ENCODE measurements at regions not wholly inside any gene's neighbourhood (a gene's known extent, or its start where the extent isn't known, plus 50 kb on each side); places are given as distances from the start of the nearest gene placed in this dataset.
"Not testable (repeated sequence)": the region's sequence is repeated elsewhere in the genome, so short reads cannot be mapped to it uniquely, and the experiment has no call there.

DNA sequence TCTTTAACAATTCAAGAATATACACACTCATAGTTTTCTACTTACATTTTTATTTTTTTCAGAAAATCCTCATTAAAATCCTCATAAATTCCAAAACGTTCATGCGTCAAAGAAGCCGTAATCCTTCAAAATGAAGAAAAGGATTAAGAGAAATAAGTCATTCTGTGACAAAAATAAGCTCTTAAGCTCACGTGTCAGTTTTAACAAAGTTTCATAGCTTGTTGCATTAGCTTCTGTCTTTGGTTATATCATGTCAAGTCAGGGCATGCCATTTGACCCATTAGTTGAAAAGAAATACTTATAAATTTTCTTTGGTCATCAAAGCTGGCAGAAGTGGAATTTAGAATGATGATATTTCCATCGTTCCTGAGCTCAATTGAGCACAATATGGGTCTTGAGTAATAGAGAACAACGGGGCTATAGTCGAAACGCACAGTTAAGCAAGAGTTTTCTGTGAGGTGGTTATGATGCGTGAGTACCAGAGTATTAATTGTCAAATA, 185.2 kb upstream of the CTSO start:
- no peak for DNase-seq

DNA sequence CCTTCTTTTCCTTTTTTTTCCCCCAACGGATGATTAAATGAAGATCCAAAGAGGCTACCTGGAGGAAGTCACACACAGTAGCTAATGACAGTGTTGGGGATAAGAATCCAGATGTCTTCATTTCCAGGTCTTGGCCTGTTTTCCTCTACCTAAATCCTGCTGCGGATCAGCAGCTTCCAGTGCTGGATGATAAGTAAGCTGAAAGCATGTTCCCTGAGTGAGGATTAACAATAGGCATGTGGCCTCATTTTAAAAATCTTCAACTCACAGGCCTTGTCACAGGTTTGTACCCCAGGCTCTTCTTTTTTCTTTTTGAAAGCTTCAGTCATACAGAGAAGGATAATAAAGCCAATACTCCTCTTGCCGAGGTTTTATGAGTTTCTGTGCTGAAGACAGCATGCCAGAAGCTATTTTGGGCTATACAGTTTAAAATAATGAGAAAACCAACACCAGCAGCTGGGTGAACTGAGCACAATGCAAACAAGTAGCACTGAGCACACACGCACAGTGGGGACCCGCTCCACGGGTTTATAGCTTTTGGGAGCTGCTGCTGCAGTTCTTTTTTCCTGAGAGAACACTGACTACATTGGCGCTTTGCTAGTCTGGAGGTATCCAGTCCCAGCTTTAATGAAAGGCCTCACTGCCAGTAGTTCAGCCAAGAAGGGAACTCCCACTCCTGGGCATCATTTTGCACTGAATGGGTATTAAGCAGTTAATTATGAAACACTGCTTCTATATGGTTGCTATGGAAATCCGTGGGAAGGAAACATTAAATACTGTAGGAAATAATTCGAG, 184.2 kb upstream of the CTSO start:
- no peak for DNase-seq

DNA sequence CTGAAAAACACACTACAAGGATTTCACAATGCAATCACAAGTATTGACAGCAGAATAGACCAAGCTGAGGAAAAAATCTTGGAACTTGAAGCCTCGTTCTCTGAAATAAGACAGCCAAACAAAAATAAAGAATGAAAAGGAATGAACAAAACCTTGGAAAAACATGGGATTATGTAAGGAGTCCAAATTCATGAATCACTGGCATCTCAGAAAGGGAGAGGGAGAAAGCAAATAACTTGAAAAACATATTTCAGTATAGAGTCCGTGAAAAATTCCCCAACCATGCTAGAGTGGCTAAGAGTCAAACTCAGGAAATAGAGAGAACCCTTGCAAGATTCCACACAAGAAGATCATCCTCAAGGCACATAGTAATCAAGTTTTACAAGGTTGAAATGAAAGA, 178.5 kb upstream of the CTSO start:
- DNase-seq = no peak

DNA sequence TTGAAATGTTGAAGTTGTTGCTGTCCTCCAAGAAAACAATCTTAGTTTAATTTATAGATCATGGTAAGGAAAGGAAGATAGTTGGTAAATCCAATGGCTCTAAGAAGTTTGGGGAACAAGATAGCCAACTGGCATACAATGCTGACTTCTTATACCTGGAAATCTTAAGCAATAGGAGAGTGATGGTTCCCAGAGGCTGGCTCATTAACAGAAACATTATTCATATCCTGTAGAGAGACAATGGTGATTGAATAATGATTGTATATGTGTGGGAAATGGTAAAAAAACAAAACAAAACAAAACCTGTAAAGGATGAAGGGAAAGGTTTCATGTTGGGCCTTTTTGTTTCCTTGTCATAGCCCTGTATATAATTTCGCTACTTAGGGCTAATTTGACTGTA, 174.9 kb upstream of the CTSO start:
- no peak for DNase-seq

DNA sequence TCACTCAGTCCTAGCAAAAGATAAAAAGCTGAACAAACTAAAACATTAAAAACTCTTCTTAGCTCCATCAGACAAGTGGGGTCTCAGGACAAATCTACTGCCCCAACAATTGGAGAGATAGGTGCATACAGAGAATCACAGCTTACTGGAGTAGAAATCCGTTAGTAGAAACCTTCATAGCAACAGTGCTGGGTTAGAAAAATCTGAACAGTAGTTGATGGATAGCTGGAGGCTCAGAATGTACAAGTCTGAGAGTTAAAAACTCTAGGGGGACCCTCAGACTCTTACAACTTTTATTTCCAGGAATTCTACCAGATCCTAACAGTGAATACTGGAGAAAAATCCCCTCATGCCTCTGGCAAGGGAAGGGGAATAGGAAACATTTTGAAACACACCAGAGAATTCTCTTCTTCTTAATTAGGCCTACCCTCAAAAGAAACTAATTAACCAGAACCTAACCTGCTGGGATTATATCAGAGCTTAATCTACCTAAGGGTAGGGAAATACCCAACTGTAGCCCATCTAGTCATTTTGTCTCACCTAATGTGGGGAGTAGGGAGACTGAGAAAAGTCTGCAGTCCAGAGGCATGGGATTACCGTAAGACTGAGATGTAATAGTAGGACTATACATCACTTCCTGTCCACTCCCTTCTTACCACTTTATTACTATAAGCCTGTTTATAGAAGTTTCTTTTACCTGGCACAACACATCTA, 165.0 kb upstream of the CTSO start:
- DNase-seq = no peak

DNA sequence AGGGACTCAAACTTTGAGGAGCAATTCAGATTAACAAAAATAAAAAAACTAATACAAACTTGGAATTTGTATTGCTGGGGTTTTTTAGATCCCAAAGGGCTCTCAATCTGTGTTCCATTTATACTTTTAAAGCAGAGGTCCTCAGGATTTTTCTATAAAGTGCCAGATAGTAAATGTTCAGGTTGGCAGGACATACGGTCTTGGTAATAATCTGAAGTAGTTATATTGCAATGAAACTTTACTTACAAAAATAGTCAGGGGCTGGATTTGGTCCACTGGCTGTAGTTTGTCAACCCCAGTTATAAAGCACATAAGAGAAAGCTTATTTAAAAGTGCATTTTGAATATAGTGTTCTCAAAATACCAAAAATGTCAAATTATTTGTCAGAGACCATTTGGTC, 164.1 kb upstream of the CTSO start:
- DNase-seq = no peak

DNA sequence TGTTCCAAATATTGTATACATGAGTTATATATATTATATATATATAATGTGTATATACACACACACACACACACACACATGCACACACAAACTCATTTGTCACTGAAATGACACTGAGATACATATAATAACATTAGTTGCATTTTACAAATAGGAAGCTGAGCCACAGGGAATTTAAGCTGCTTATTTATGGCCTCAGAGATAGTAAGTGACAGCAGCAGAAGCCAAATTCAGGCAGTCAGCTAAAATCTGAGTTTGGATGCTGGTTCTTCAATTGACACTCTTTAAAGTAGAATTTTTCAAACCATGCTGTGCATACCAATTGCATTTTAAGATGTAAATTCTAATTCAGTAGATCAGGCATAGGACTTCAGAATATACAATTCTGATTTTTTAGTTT, 163.3 kb upstream of the CTSO start:
- no peak for DNase-seq

DNA sequence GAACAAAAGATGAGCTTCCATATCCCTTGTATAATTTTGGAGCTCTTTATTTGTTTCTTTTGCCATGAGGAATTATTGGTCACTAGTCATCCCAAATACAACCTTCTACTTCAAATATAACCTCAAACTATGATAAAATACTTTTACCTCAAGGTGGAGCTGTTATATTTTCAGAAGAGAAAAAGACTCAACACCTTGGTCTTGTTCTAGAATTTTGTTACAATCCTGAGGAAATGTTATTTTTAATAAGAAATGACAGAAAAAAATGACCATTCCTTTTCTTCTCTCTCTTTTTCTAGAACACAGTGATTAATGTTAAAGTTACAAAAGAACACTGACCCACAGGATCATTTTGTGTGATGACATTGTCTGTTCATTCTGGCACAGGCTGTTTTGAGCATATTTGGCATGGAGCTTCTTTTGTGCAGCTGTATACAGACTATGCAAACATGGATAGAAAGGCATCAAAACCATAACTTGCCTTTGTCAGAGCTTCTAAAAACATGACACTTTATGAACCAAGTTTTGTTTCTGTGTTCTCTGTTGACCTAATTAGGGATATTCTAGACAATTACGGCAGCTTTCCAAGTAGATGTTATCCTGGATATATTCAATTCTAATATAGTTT, 159.6 kb upstream of the CTSO start:
- peak; percentile 7 for DNase-seq

DNA sequence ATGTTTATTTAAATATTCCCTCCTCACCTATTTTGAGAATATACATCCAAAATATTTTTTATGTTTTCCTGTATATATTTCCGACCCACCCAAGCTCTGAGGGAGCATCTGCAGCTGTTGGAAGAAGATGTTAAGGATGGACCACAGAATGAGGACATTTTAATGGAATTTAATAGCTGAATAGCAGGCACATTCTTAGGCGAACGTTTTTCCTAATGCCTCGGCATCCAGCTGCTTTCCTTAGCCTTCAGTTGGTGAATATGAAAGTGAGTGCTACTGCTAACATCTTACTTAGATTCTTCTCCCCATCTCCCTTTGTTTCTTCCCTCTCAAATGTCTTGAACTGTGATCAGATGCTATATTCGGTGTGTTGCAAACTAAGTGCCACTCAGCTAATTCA, 158.0 kb upstream of the CTSO start:
- no peak for DNase-seq

DNA sequence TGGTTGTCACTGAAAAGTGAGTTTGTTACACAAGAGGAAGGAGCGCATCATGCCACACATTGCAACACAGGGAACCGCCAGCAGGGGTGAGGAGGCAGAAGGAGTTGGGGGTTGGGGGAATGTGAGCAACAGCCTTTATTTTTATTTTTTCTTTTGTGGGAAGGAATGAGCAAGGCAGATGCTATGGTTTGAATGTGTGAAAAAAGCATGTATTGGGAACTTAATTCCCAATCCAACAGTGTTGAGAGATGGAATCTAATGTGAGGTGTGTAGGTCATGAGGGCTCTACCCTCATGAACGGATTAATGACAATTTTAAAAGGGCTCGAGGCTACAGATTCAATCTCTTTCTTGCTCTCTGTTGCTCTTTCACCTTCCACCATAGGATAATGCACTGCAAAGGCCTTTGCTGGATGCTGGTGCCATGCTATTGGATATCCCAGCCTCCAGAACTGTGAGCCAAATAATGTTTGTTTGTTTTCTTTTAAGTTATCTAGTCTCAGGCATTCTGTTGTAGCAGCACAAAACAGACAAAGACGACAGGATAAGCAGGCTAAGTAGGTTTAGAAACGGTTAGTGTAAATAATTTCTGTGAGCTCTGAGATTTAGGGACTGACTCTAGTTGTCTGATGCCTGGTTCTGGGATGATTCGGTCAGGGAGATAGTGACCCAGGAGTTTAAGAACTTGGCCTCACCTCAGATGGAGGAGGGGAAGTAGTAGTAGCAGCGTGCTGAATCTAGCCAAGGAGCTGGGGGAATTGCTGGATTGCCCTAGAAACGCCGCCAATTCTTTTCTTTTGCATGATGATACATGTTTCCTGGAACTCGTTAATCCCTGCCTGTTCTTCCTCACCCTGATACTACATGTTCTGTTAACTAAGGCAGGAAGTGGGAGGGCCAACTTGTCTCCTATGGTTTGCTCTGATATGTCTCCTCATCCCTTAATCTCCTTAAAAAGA, 156.6 kb upstream of the CTSO start:
- DNase-seq = no peak

DNA sequence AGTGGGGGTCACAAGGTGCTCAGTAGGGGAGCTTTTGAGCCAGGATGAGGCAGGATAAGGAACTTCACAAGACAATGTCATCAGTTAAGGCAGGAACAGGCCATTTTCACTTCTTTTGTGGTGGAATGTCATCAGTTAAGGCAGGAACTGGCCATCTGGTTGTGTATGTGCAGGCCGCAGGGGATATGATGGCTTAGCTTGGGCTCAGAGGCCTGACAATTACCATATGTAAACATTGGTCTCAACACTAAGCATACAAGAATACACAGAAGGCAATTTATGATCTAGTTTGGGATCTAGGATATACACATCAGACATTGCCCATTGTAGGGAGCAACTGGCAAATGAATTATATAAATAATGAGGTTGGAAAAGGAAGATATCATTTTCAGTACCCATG, 155.4 kb upstream of the CTSO start:
- DNase-seq = not testable (repeated sequence)

DNA sequence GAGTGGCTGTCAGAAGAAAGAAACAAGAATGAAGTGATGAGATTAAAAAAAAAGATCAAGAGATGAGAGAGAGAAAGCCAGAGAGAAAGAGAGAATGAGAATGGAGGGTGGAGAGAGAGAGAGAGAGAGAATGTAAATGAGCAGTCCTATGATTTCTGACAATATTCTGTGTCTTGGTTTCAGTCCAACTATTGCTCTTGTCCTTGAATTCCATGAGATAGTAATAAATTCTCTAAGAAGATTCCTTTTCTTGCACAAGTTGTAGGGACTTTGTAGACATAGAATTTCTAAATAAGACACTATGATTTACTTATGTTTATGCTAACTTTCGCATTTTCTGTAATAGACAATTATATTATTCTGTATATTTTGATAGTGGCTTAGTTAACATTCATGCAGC, 149.6 kb upstream of the CTSO start:
- DNase-seq = no peak

DNA sequence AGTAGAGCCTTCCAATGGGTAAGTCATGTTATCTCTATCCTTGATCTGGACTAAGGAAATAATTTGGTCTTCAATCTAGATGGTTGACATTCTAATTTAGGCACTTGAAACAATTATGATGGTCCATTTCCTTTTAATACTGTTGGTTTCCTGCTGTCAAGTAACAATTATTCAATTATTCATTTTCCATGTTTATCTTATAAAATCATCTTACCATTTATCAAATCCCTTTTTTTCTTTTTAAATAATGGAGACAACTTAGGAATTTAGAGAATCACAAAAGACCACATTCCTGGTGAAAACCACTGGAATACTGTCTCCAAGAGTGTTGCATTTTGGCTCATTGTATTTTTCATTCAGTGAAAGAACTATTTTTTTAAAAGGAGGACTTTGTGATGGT, 148.7 kb upstream of the CTSO start:
- DNase-seq = no peak

DNA sequence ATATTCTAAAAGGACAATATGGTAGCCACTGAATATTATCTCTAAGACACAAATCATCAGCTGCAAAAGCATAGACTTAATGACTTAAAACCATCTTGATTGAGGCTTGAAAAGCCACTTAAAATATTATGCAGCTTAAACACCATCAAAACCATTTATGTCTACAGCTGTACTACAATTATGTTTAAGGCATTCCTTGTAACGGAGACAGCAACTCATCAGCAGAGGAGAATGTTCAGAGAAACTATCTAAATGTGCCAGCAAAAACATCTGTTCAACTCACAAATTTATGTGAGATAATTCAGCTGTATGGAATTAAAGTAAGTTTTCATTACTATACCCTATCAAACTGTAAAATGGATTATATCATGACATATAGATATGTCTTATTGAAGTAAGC, 147.9 kb upstream of the CTSO start:
- DNase-seq = no peak

DNA sequence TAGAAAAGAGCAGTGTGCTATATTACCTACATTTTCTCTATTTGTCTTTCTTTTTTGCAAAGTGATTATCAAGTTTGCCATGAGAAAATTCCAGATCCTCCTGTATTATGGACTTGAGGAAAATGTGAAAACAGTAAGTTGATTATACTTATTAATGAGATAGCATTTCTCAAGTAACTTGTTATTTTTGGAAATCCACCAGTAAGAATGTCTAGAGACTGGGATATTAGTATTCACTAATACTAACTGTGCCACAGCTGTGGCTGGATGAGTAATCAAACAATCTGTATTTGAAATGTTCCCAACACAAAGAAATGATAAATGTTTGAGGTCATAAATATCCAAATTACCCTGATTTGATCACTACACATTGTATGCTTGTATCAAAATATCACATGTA, 147.0 kb upstream of the CTSO start:
- no peak for DNase-seq

DNA sequence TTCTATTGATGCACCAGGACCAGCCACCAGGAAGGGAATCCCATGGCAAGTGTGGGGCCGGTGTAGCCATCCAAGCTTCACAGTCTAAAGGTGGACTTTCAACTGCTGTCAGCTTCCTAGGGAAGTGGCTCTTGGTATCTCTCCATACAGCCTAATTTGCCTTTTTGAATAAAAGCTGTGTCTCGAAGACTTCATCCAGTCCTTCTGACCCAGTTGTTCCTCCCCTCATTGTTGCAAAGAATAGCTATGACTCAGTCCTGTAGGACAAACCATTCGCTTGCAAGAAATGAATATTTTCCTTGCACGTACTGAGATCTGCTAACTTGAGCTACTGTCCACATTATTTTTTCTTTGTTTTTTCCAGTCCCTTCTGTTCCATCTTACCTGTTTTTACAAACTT, 145.1 kb upstream of the CTSO start:
- DNase-seq = no peak

DNA sequence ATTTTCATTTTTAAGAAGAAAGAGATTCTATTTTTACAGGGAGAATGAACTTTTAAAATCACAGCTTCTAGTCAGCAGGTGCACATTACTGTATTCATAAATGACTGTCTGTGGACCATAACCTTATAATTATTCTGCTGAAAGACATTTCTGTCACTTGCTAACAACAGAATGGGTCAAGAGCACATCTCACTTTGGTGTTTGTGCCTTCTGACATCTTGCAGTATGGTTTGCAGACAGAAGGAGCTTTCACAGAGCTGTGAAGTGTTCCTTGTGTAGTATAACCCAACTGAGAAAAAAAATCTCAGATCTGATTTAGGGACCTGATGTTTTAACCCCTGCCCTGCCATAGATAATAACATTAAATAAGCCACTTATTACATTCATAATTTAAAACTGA, 131.4 kb upstream of the CTSO start:
- no peak for DNase-seq

DNA sequence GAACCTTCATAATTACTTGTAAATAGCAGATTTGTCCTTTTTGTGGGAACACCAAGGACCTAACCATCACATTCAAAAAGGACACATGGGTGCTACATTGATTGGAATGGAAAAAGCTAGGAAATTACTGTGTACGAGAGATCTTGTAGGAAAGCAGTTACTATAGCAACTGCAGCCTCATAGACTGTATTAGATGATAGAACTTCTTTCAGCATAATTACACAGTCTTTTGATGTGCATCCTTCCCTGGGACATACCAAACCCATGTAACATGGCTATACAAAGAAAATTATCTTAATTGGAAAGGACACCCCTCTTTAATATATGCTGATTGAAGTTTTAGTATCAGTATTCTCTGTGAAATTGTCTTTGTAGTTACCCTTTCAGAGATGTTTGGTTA, 130.7 kb upstream of the CTSO start:
- no peak for DNase-seq

DNA sequence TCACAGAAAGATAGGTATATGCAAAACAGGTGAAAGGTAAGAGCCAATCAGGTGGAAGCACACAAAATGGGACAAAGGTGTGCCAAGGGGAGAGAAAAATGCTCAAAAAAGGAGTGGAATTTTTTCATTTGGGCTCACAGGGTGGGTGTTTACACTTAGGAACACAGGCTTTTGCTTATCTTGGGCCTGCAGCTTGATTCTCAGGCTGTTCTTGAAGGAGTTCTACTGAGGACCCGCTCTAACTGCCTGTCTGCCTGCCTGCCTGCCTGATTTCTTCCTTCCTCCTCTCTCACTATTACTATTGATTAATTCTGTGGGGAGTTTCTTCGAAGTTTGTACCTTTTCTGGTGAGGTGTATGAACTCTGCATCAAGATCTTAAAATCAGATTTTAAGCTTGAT, 120.3 kb upstream of the CTSO start:
- no peak for DNase-seq

DNA sequence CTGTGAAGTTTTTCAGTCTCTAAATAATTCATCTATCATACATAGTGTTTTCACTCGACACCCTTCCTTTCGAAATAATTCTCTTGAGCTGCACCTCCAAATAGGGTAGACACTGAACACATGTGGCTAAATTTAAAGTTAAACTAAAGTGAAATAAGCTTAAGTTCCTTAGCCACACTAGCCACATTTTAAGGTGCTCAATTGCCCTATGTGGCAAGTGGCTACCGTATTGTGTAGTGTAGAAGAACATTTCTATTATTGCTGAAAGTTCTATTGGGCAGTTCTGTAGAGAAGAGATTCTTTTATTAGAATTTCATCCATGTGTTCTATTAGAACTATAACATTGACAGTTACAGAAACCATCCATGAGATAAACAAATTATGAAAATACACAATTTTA, 107.0 kb upstream of the CTSO start:
- no peak for DNase-seq

DNA sequence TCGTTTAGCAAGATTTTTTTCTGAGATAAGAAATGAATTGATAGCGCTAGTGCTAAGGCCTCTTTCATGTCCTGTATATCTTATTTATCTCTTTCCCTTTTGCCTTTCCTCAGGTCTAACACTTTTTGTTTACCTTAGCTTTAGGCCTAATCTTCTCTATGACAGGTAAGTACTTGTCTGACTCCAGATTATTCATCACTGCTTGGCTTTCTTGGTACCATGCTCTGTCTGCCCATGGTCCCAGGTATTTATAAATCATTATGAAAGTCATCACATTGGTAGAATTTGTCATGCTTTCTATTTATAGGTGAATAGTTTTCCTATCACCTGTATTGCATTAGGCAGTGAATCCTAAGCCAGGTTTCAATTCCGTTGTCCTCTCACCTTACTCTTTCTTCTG, 99.5 kb upstream of the CTSO start:
- DNase-seq = no peak

DNA sequence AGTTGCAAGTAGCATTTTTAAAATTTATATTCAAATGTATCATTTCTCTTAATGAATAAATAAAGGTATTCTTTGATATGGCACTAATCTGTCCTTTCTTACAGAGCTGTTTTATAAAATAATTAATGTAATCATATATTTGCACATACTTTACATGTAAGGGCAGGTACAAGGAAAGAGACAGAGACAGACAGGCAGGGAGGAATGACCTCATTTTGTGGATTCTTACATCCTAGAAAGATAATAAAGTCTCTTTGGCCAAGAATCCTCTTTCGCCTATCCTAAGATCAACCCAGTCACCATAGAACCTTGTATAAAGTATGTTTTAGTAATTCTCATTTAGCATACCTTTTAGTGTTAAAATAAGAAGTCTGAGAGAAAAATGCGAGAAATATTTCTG, 98.5 kb upstream of the CTSO start:
- DNase-seq = no peak

DNA sequence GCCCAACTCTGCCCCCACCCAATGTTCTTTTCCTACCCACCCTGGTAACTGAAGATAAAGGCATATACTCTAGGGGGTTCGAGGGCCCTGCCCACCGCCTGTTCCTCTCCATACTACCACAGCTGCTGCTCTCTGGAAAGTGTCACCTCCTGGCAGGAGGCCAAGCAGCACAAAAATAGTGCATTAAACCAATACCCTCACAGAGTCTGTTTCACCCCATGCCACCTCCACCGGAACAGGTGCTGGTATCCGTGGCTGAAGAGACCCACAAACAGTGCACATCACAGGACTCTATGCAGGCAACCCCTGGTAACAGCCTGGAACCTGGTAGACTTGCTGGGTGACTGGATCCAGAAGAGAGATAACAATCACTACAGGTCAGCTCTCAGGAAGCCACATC, 85.1 kb upstream of the CTSO start:
- no peak for DNase-seq
